Neural cell (in vitro differentiated cells): ENCODE measurements at regions not wholly inside any gene's neighbourhood (a gene's known extent, or its start where the extent isn't known, plus 50 kb on each side); places are given as distances from the start of the nearest gene placed in this dataset.

Experiments used
- H2AFZ ChIP-seq: fragments of 200-600, 300-800 bp; sonication (generic), shearing (Covaris generic); 2 replicates; pipeline ENCODE4 v1.6.0; 2014; ENCODE audit warnings: low read depth, mild to moderate bottlenecking, antibody characterized with exemption, low read length, moderate library complexity
- H3F3A ChIP-seq: fragments of 200-600 bp; shearing (Covaris generic); 2 replicates; pipeline ENCODE4 v1.6.1; 2016; ENCODE audit warnings: mild to moderate bottlenecking, moderate library complexity, mixed read lengths, antibody characterized with exemption, low read length; ENCODE audit not compliant: insufficient read depth, poor library complexity, severe bottlenecking
- H3K27ac ChIP-seq: fragments of 200-600, 300-800 bp; sonication (generic), shearing (Covaris generic); 2 replicates; pipeline ENCODE4 v1.5.1; 2014; ENCODE audit warnings: mild to moderate bottlenecking, low read length, moderate library complexity
- H3K27me3 ChIP-seq: fragments of 300-800, 200-600 bp; sonication (generic), shearing (Covaris generic); 2 replicates; pipeline ENCODE4 v1.6.0; 2014; ENCODE audit warnings: mild to moderate bottlenecking, low read depth, low read length, moderate library complexity; ENCODE audit not compliant: insufficient read depth
- H3K36me3 ChIP-seq: fragments of 300-800, 200-600 bp; sonication (generic), shearing (Covaris generic); 2 replicates; pipeline ENCODE4 v1.5.1; 2014; ENCODE audit warnings: mild to moderate bottlenecking, antibody characterized with exemption, low read length, moderate library complexity; ENCODE audit not compliant: insufficient read depth
- H3K4me2 ChIP-seq: fragments of 300-800, 200-600 bp; sonication (generic), shearing (Covaris generic); 2 replicates; pipeline ENCODE4 v1.6.0; 2014; ENCODE audit warnings: mild to moderate bottlenecking, low read length
- H3K4me3 ChIP-seq: fragments of 300-800, 200-600 bp; sonication (generic), shearing (Covaris generic); 2 replicates; pipeline ENCODE4 v1.5.1; 2014; ENCODE audit warnings: mild to moderate bottlenecking, low read length, moderate library complexity
- H3K79me2 ChIP-seq: fragments of 200-600 bp; shearing (Covaris generic); replicated peaks from 2 replicates; pipeline ENCODE4 v1.6.0; 2014; ENCODE audit warnings: mild to moderate bottlenecking, low read length, moderate library complexity; ENCODE audit not compliant: insufficient read depth
- H3K9ac ChIP-seq: fragments of 300-800, 200-600 bp; sonication (generic), shearing (Covaris generic); 2 replicates; pipeline ENCODE4 v1.6.1; 2016; ENCODE audit warnings: mild to moderate bottlenecking, low read length, mixed read lengths
- H3K9me2 ChIP-seq: fragments of 200-600 bp; shearing (Covaris generic); 2 replicates; pipeline ENCODE4 v1.6.1; 2016; ENCODE audit warnings: mild to moderate bottlenecking, low read length, mixed read lengths; ENCODE audit not compliant: insufficient read depth
- H3K9me3 ChIP-seq: fragments of 200-600, 300-800 bp; sonication (generic), shearing (Covaris generic); 2 replicates; pipeline ENCODE4 v1.6.1; 2016; ENCODE audit warnings: mild to moderate bottlenecking, mixed run types, low read length, moderate library complexity, mixed read lengths
- H4K20me1 ChIP-seq: fragments of 200-600 bp; shearing (Covaris generic); 2 replicates; pipeline ENCODE4 v1.6.1; 2016; ENCODE audit warnings: mild to moderate bottlenecking, mixed run types; ENCODE audit not compliant: insufficient read depth
- EP300 ChIP-seq: fragments of 450-650 bp; conservative IDR thresholded peaks from 2 replicates; pipeline ENCODE4 v1.6.1; 2014; ENCODE audit warnings: antibody characterized with exemption, mild to moderate bottlenecking, moderate library complexity; ENCODE audit not compliant: poor library complexity, severe bottlenecking
- EZH2 ChIP-seq: fragments of 200-600, 300-800 bp; shearing (Covaris generic), sonication (generic); IDR thresholded peaks from 2 replicates; pipeline ENCODE4 v1.6.1; 2014; ENCODE audit warnings: antibody characterized with exemption, low read length, borderline replicate concordance, mild to moderate bottlenecking; ENCODE audit not compliant: insufficient read depth, poor library complexity, severe bottlenecking
- MXI1 ChIP-seq: fragments of 450-650 bp; conservative IDR thresholded peaks from 2 replicates; pipeline ENCODE4 v1.6.1; 2014; ENCODE audit warnings: antibody characterized with exemption, mild to moderate bottlenecking; ENCODE audit not compliant: poor library complexity, severe bottlenecking
- POLR2AphosphoS5 ChIP-seq: IDR thresholded peaks from 2 replicates; pipeline ENCODE4 v1.6.1; 2012
- RAD21 ChIP-seq: fragments of 450-650 bp; conservative IDR thresholded peaks from 2 replicates; pipeline ENCODE4 v1.6.1; 2014; ENCODE audit warnings: antibody characterized with exemption, mild to moderate bottlenecking, moderate library complexity
- REST ChIP-seq: IDR thresholded peaks from 2 replicates; pipeline ENCODE4 v1.6.1; 2012; ENCODE audit warnings: borderline replicate concordance
- SMC3 ChIP-seq: fragments of 450-650 bp; conservative IDR thresholded peaks from 2 replicates; pipeline ENCODE4 v1.6.1; 2014; ENCODE audit warnings: antibody characterized with exemption, mild to moderate bottlenecking, moderate library complexity; ENCODE audit not compliant: poor library complexity
- TAF1 ChIP-seq: IDR thresholded peaks from 2 replicates; pipeline ENCODE4 v1.6.1; 2012; ENCODE audit warnings: low read depth
- TF ChIP-seq, protein P1 (sequence below): fragments of 450-650 bp; IDR thresholded peaks from 2 replicates; pipeline ENCODE4 v1.5.1; 2014; ENCODE audit warnings: antibody characterized with exemption, mild to moderate bottlenecking, moderate library complexity; ENCODE audit not compliant: poor library complexity, severe bottlenecking

DNA sequence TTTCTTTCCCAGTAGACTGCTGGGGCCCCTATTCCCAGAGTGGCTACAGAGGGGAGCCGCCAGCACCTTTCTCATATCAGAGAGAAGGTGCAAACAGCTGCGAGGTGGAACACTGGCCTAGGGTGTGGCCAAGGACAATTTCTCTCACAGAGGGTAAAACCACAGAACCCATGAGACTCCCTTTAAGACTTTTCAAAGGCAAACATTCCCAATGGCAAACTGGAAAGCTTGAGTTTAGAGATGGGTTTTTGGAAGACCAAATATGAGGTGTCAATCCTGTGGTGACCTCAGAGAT lies 335.1 kb upstream of the PIK3R1 start:
- H3F3A ChIP-seq = no peaks in the 10 kb centered on the region
- TF ChIP-seq SMC3 (no peak), EZH2 (no peak), EP300 (no peak), TAF1 (no peak), MXI1 (no peak), REST (no peak), POLR2AphosphoS5 (no peak), RAD21 (no peak)
- TF ChIP-seq, protein P1, sequence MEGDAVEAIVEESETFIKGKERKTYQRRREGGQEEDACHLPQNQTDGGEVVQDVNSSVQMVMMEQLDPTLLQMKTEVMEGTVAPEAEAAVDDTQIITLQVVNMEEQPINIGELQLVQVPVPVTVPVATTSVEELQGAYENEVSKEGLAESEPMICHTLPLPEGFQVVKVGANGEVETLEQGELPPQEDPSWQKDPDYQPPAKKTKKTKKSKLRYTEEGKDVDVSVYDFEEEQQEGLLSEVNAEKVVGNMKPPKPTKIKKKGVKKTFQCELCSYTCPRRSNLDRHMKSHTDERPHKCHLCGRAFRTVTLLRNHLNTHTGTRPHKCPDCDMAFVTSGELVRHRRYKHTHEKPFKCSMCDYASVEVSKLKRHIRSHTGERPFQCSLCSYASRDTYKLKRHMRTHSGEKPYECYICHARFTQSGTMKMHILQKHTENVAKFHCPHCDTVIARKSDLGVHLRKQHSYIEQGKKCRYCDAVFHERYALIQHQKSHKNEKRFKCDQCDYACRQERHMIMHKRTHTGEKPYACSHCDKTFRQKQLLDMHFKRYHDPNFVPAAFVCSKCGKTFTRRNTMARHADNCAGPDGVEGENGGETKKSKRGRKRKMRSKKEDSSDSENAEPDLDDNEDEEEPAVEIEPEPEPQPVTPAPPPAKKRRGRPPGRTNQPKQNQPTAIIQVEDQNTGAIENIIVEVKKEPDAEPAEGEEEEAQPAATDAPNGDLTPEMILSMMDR = no peak
- H3K27ac ChIP-seq = no peak overlapping the region

DNA sequence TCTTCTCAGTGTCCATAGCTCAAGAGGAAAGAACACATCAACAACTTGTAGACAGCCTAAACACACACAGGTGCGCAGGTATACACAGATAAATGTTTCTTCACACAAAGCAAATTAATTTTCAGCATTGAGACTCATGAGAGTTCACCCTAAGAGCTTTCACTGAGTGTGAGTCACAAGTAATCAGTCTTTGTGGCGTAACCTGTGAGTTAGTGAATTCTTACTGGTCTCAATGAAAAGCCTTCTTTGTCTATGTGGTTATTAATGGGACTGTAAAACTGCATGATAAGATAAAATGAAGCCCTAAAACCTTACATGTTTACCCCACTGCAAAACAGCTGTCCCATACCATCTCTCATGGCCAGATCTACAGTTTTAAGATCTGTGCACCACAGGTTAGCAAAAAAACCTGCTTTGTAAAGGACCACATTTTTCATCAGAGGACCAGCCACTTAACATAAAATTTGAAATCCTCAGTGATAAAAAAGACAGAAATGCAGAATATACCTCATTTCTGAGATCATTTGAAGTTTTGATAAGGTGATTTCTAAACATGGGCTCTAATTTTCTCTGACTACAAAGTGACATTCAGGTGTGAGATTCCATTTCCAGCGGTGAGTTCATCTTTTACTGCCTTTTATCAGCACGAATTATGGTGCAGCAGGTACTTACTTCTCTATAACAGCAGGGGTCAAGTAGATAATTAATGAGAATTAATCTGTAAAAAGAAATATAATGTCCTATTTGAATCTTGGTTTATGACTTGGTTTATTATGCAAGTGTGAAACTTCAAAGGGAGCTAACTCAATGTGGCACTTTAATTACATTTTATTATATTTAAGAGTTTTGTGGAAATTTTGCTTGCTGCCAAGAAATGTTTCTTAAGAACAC lies 335.7 kb upstream of the PIK3R1 start:
- Histone ChIP-seq H3K79me2 (no peaks in the 10 kb centered on the region), H3K36me3 (no peaks in the 10 kb centered on the region), H3K4me3 (no peak overlapping the region), H2AFZ (no peak overlapping the region), H4K20me1 (no peaks in the 10 kb centered on the region), H3F3A (no peaks in the 10 kb centered on the region), H3K4me2 (no peak overlapping the region), H3K9ac (no peak overlapping the region), H3K27me3 (no peaks in the 10 kb centered on the region), H3K27ac (no peak overlapping the region), H3K9me2 (no peaks in the 10 kb centered on the region), H3K9me3 (no peaks in the 10 kb centered on the region)
- TF ChIP-seq, protein P1 = no peak
- no peak for TF ChIP-seq POLR2AphosphoS5
- no peak for TF ChIP-seq EZH2
- TF ChIP-seq REST = no peak
- TF ChIP-seq MXI1 = no peak
- no peak for TF ChIP-seq RAD21
- no peak for TF ChIP-seq EP300

More for the DNA sequence above, 335.1 kb upstream of the PIK3R1 start:
- Histone ChIP-seq H3K36me3 (no peaks in the 10 kb centered on the region), H3K27me3 (no peaks in the 10 kb centered on the region), H3K4me3 (no peak overlapping the region), H3K9me2 (no peaks in the 10 kb centered on the region), H4K20me1 (no peaks in the 10 kb centered on the region), H3K9me3 (no peaks in the 10 kb centered on the region), H3K4me2 (no peak overlapping the region), H3K9ac (no peak overlapping the region), H2AFZ (no peak overlapping the region), H3K79me2 (no peaks in the 10 kb centered on the region)
